Skeletal muscle tissue (tissue), 3 donors: ENCODE measurements at regions not wholly inside any gene's neighbourhood (a gene's known extent, or its start where the extent isn't known, plus 50 kb on each side); places are given as distances from the start of the nearest gene placed in this dataset.

Experiments used
- H3K27ac ChIP-seq: one replicate; pipeline ENCODE4 v1.7.0; 2013; ENCODE audit warnings: mild to moderate bottlenecking, low read depth, low read length, inconsistent platforms
- H3K27me3 ChIP-seq, 3 donors: one replicate each; pipeline ENCODE4 v1.7.0; 2013; ENCODE audit warnings: low read length in 3 of 3; ENCODE audit not compliant: control insufficient read depth in 3 of 3, insufficient read depth in 3 of 3
- H3K36me3 ChIP-seq, 3 donors: one replicate each; pipeline ENCODE4 v1.7.0; 2013; ENCODE audit warnings: low read length in 3 of 3; ENCODE audit not compliant: control insufficient read depth in 3 of 3, insufficient read depth in 3 of 3
- H3K4me1 ChIP-seq, 3 donors: one replicate each; pipeline ENCODE4 v1.7.0; 2013; ENCODE audit warnings: low read length in 3 of 3, mild to moderate bottlenecking in 3 of 3; ENCODE audit not compliant: control insufficient read depth in 3 of 3, insufficient read depth in 3 of 3
- H3K4me3 ChIP-seq, 3 donors: one replicate each; pipeline ENCODE4 v1.7.0; 2013; ENCODE audit warnings: low read length in 3 of 3
- H3K9ac ChIP-seq, 3 donors: one replicate each; pipeline ENCODE4 v1.7.0; 2013; ENCODE audit warnings: low read length in 3 of 3, mild to moderate bottlenecking in 3 of 3, moderate library complexity in 2 of 3, low read depth in 1 of 3
- H3K9me3 ChIP-seq, 3 donors: one replicate each; pipeline ENCODE4 v1.7.0; 2013; ENCODE audit warnings: low read length in 3 of 3; ENCODE audit not compliant: control insufficient read depth in 3 of 3
- donor health status: Osteomylitis.

DNA sequence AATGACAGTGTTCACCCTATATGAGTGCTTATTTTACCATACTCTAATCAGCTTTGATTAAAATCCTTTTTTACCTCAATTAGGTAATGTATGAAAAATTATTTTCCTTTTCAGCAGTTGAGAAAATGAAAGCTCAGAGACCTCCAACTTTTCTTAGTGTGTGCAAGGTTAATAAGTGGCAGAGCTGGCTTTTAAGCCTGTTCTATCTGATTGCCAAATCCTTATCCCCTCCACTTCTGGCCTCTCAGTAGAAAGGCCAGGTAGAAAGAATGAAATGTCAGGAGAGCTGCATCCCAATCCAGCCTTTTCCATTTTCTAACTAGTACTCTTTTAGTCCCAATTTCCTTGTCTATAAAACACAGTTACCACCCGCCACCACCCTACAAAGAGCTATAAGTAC lies 67.6 kb upstream of the LCLAT1 start:
- H3K9ac ChIP-seq, result no peak overlapping the region
- H3K4me3 ChIP-seq, result no peak overlapping the region
- no peak overlapping the region for H3K27ac ChIP-seq
- no peaks in the 10 kb centered on the region for H3K27me3 ChIP-seq
- H3K4me1 ChIP-seq, result no peaks in the 10 kb centered on the region
- H3K36me3 ChIP-seq, result no peaks in the 10 kb centered on the region
- no peaks in the 10 kb centered on the region for H3K9me3 ChIP-seq

- Histone ChIP-seq H3K9ac (no peak overlapping the region), H3K9me3 (no peaks in the 10 kb centered on the region), H3K4me3 (no peak overlapping the region), H3K36me3 (no peaks in the 10 kb centered on the region), H3K4me1 (no peaks in the 10 kb centered on the region), H3K27ac (no peak overlapping the region), H3K27me3 (no peaks in the 10 kb centered on the region)
Observed at GRCh38 chr2:30380824-30381223, 66.2 kb upstream of the LCLAT1 start.

GRCh38 chr2:30382162-30382783 lies 64.8 kb upstream of the LCLAT1 start:
- H3K27me3 ChIP-seq, result no peaks in the 10 kb centered on the region
- no peak overlapping the region for H3K9ac ChIP-seq
- H3K4me3 ChIP-seq, result no peak overlapping the region
- no peaks in the 10 kb centered on the region for H3K9me3 ChIP-seq
- no peak overlapping the region for H3K27ac ChIP-seq
- H3K36me3 ChIP-seq, result no peaks in the 10 kb centered on the region
- H3K4me1 ChIP-seq, result no peaks in the 10 kb centered on the region

DNA sequence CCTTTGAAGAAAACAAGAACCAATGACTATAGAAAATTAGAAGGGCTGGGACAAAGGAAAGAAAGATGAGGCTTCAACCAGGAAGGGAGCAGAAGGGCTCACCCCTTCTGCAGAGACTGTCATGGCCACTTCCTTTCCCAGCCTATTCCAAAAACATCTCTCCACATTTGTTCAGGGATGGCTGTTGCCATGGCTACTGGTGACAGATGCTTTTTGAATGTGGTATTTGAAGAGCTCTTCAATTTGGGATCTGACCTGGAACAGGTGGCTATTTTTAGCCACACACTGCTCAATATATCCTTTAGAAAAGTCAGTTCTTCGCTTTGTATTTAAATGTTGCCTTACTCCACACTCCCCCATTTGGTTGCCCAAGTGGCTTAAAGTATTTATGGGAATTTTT lies 64.1 kb upstream of the LCLAT1 start:
- Histone ChIP-seq H3K4me3 (no peak overlapping the region), H3K36me3 (no peaks in the 10 kb centered on the region), H3K9me3 (no peaks in the 10 kb centered on the region), H3K27ac (no peak overlapping the region), H3K9ac (no peak overlapping the region), H3K27me3 (no peaks in the 10 kb centered on the region), H3K4me1 (no peaks in the 10 kb centered on the region)

- H3K9ac ChIP-seq, result no peak overlapping the region
- no peaks in the 10 kb centered on the region for H3K36me3 ChIP-seq
- H3K27me3 ChIP-seq, result no peaks in the 10 kb centered on the region
- H3K4me1 ChIP-seq, result no peaks in the 10 kb centered on the region
- H3K4me3 ChIP-seq, result no peak overlapping the region
- no peaks in the 10 kb centered on the region for H3K9me3 ChIP-seq
- H3K27ac ChIP-seq, result no peak overlapping the region
Observed at GRCh38 chr2:30385327-30385726, 61.7 kb upstream of the LCLAT1 start.

DNA sequence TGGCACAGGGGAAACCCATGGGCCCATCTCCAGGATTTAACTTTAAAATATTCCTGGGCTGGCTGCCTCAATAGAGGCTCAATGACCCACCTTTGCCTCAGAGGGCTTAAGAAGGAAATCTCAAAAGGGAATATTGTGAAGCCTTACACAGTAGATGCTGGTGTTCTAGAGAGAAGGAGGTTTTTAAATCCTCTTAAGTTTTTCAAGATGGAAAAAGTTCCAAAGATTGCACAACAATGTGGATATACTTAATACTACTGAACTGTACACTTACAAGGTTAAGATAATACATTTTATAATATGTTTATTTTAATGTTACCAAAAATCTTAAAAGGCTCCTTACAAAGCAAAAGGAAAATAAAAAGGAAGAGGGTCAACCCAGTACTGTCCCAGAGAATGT lies 54.9 kb upstream of the LCLAT1 start:
- H3K9me3 ChIP-seq, result no peaks in the 10 kb centered on the region
- H3K4me3 ChIP-seq, result no peak overlapping the region
- H3K27me3 ChIP-seq, result no peaks in the 10 kb centered on the region
- no peak overlapping the region for H3K9ac ChIP-seq
- no peaks in the 10 kb centered on the region for H3K36me3 ChIP-seq
- H3K4me1 ChIP-seq, result no peaks in the 10 kb centered on the region
- H3K27ac ChIP-seq, result no peak overlapping the region

GRCh38 chr2:30393510-30393909 lies 53.5 kb upstream of the LCLAT1 start:
- H3K9me3 ChIP-seq, result no peaks in the 10 kb centered on the region
- H3K27ac ChIP-seq, result no peak overlapping the region
- H3K27me3 ChIP-seq, result no peaks in the 10 kb centered on the region
- H3K9ac ChIP-seq, result no peak overlapping the region
- H3K4me1 ChIP-seq, result no peaks in the 10 kb centered on the region
- no peaks in the 10 kb centered on the region for H3K36me3 ChIP-seq
- no peak overlapping the region for H3K4me3 ChIP-seq

DNA sequence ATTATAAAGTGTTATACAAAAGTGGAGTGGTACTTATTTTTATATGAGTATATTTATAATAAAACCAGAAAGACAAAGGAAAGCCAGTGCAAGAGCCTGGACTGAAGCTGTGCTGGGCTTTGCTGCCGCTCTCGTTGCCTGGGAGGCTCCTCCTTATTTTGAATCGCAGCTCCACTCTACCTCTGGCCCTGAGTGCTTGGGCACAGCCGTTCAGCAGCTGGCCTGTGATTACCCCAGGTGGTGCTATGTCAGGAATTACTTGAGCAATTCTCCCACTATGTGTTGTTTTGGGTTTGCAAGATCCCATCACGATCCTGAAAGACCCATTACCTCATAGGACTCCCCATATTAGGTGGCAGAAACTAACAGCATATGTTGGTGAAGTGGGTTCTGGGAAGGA lies 53.0 kb upstream of the LCLAT1 start:
- no peak overlapping the region for H3K9ac ChIP-seq
- H3K27me3 ChIP-seq, result no peaks in the 10 kb centered on the region
- H3K4me1 ChIP-seq, result no peaks in the 10 kb centered on the region
- H3K9me3 ChIP-seq, result no peaks in the 10 kb centered on the region
- no peak overlapping the region for H3K4me3 ChIP-seq
- no peaks in the 10 kb centered on the region for H3K36me3 ChIP-seq
- H3K27ac ChIP-seq, result no peak overlapping the region

DNA sequence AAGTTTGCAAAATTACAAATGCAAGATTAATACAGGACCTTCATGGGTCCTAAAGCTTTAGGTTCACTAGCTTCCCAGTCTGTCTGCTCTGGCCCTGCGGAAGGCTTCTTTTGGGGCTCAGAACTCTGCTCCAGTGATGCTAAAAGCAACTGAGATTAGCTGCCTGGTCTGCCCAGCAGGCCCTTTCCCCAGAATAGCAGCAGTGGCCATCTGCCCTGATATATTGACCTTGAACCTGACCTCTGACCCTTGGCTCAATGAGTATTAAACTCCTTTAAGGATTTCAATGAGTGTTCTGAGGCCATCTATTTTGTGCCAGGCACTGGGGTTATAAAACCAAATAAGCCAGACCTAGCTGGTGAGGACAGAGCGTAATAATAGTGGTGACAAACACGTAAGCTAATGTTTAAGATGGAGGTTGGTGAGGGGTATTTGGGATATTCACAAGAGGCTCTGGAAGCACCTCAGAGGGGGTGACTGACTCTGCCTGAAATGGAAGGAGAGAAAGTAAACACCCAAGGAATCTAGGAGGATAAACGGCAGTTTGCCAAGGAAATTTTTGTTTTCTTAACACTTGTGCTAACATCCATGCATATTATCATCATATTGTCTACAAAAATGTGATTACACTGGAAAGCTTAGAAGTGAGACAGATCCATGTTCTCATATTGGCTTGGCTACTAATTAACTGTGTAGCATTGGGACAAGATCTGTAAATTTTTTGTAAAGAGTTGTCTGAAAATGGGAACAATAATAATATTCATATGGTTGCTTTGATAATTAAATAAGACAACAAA lies 50.4 kb upstream of the LCLAT1 start:
- Histone ChIP-seq H3K9ac (no peak overlapping the region), H3K4me1 (no peaks in the 10 kb centered on the region), H3K27me3 (no peaks in the 10 kb centered on the region), H3K27ac (no peak overlapping the region), H3K36me3 (no peaks in the 10 kb centered on the region), H3K4me3 (no peak overlapping the region), H3K9me3 (no peaks in the 10 kb centered on the region)
